ENCODE measurements at regions not wholly inside any gene's neighbourhood (a gene's known extent, or its start where the extent isn't known, plus 50 kb on each side); places are given as distances from the start of the nearest gene placed in this dataset.

DNA sequence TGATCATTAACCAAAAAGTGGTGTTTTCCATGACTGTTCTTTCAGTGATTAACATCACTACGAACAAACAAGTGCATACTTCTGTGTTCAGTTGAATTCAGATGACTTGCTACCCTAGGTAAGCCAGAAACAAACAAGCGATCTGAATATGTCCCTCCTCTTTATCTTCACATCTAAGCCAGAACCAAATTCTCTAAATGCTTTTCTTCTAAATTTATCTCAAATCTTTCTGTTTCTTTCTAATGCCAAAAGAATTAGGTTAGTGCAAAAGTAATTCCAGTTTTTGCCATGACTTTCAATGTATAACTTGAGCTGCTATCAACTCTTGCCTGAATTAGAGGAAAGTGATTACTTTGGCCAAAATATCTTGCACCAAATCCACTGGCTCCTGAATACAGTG lies 481.2 kb downstream of the COL11A1 start:
- intact Hi-C loops (cut with DNase I), result no loop called here
- no peak for DNase-seq
- H3K4me3 ChIP-seq, result no peak overlapping the region
- no peaks in the 10 kb centered on the region for H3K36me3 ChIP-seq
- no peaks in the 10 kb centered on the region for H3K4me1 ChIP-seq
- 49 to 64% methylated on average over 2 of the region's 2 CpGs for WGBS, 2 donors
- H3K27ac ChIP-seq, result no peak overlapping the region
- H3K27me3 ChIP-seq, result no peaks in the 10 kb centered on the region
- TF ChIP-seq, protein P1, sequence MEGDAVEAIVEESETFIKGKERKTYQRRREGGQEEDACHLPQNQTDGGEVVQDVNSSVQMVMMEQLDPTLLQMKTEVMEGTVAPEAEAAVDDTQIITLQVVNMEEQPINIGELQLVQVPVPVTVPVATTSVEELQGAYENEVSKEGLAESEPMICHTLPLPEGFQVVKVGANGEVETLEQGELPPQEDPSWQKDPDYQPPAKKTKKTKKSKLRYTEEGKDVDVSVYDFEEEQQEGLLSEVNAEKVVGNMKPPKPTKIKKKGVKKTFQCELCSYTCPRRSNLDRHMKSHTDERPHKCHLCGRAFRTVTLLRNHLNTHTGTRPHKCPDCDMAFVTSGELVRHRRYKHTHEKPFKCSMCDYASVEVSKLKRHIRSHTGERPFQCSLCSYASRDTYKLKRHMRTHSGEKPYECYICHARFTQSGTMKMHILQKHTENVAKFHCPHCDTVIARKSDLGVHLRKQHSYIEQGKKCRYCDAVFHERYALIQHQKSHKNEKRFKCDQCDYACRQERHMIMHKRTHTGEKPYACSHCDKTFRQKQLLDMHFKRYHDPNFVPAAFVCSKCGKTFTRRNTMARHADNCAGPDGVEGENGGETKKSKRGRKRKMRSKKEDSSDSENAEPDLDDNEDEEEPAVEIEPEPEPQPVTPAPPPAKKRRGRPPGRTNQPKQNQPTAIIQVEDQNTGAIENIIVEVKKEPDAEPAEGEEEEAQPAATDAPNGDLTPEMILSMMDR (IDR thresholded peaks at IDR 0.05), result no peak
- no peak for TF ChIP-seq POLR2A (IDR thresholded peaks at IDR 0.05)
- no peaks in the 10 kb centered on the region for H3K9me3 ChIP-seq

DNA sequence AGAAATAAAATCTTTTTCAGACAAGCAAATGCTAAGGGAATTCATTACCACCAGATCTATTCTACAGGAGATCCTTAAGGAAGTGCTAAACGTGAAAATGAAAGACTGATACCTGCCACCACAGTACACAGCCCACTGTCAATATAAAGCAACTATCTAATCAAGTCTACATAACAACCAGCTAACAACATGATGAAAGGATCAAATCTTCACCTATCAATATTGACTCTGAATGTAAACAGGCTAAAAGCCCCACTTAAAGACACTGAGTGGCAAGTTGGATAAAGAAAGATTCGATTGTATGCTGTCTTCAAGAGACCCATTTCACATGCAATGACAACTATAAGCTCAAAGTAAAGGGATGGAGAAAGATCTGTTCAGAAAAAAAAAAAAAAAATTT lies 492.4 kb downstream of the COL11A1 start:
- Histone ChIP-seq H3K27ac (no peak overlapping the region), H3K27me3 (no peaks in the 10 kb centered on the region), H3K36me3 (no peaks in the 10 kb centered on the region), H3K9me3 (no peaks in the 10 kb centered on the region), H3K4me3 (no peak overlapping the region), H3K4me1 (no peaks in the 10 kb centered on the region)
- intact Hi-C loops (cut with DNase I), result no loop called here
- no peak for DNase-seq
- WGBS, 2 donors, result 27 to 36% methylated on average over 2 of the region's 2 CpGs
- TF ChIP-seq, protein P1 (IDR thresholded peaks at IDR 0.05), result no peak
- TF ChIP-seq POLR2A (IDR thresholded peaks at IDR 0.05), result no peak

DNA sequence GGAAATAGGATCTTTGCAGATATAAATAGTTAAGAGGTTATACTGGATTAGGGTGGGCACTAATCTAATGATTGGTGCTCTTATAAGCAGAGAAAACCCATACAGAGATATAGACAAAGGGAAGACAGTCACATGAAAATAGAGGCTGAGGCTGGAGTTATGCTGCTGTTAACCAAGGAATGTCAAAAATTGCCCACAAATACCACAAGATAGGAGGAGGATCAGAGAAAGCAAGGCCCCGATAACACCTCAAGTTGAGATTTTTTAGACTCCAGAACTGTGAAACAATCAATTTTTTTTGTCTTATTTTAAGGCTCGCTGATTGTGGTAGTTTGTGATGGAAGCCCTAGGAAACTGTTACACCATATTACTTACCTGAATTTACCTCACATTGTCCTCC lies 513.2 kb downstream of the COL11A1 start:
- Histone ChIP-seq H3K9me3 (no peaks in the 10 kb centered on the region), H3K4me1 (no peaks in the 10 kb centered on the region), H3K27ac (no peak overlapping the region), H3K4me3 (no peak overlapping the region), H3K27me3 (no peaks in the 10 kb centered on the region), H3K36me3 (no peaks in the 10 kb centered on the region)
- TF ChIP-seq, protein P1 (IDR thresholded peaks at IDR 0.05), result no peak
- no peak for TF ChIP-seq POLR2A (IDR thresholded peaks at IDR 0.05)
- 83 to 91% methylated on average over 2 of the region's 2 CpGs for WGBS, 2 donors
- intact Hi-C loops (cut with DNase I), result no loop called here
- DNase-seq, result no peak

DNA sequence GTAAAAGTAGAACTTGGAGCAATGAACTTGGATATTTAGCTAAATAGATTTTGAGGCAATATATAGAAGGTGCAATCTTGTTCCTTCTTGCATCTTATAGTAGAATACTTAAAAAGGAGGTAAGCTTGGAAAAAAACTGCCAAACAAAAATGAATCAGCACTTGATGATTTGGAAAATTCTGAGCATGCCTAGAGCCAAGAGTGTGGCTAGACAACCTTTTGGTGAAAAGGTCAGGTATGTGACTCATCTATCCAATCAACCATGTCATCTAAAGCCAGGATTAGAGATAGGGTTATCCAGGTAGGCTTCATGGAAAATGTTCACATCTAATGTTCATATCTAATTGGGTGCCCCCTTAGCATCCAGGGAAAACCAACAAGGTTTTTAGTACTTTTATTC lies 515.0 kb downstream of the COL11A1 start:
- H3K36me3 ChIP-seq, result no peaks in the 10 kb centered on the region
- H3K27ac ChIP-seq, result no peak overlapping the region
- H3K4me1 ChIP-seq, result no peaks in the 10 kb centered on the region
- intact Hi-C loops (cut with DNase I), result no loop called here
- H3K27me3 ChIP-seq, result no peaks in the 10 kb centered on the region
- H3K9me3 ChIP-seq, result no peaks in the 10 kb centered on the region
- TF ChIP-seq, protein P1 (IDR thresholded peaks at IDR 0.05), result no peak
- no peak for TF ChIP-seq POLR2A (IDR thresholded peaks at IDR 0.05)
- DNase-seq, result no peak
- H3K4me3 ChIP-seq, result no peak overlapping the region

DNA sequence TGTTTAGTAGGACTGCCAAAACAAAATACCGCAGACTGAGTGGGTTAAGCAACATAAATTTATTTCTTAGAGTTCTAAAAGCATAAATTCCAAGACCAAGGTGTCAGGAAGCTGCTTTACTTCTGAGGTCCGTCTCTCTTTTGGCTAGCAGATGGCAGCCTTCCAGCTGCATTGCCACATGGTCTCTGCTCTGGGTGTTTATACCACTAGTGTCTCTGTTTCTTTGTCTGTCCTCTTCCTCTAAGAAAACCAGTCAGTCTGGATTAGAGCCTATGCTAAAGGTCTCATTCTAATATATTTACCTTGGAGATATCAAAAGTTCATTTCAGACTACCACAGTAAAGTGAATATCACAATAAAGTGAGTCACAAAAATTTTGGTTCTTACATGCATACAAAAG lies 519.8 kb downstream of the COL11A1 start:
- Histone ChIP-seq H3K4me1 (no peaks in the 10 kb centered on the region), H3K27ac (no peak overlapping the region), H3K4me3 (no peak overlapping the region), H3K36me3 (no peaks in the 10 kb centered on the region), H3K9me3 (no peaks in the 10 kb centered on the region), H3K27me3 (no peaks in the 10 kb centered on the region)
- 33 to 34% methylated on average over 2 of the region's 2 CpGs for WGBS, 2 donors
- no peak for DNase-seq
- intact Hi-C loops (cut with DNase I), result no loop called here
- TF ChIP-seq, protein P1 (IDR thresholded peaks at IDR 0.05), result no peak
